Glutamatergic neuron (in vitro differentiated cells): ENCODE measurements at regions not wholly inside any gene's neighbourhood (a gene's known extent, or its start where the extent isn't known, plus 50 kb on each side); places are given as distances from the start of the nearest gene placed in this dataset.

Experiments used
- DNase-seq: peaks from one replicate; pipeline ENCODE4 v3.0.0; 2022
- H3K27ac Mint-ChIP-seq: one replicate; pipeline ENCODE4 v1.8.0; 2020; ENCODE audit warnings: mild to moderate bottlenecking, mixed read lengths, inconsistent platforms; ENCODE audit not compliant: unreplicated experiment
- H3K27me3 Mint-ChIP-seq: one replicate; pipeline ENCODE4 v1.8.0; 2020; ENCODE audit warnings: mild to moderate bottlenecking, moderate library complexity, mixed read lengths, inconsistent platforms; ENCODE audit not compliant: unreplicated experiment
- H3K36me3 Mint-ChIP-seq: one replicate; pipeline ENCODE4 v1.8.0; 2020; ENCODE audit warnings: mild to moderate bottlenecking, mixed read lengths, inconsistent platforms; ENCODE audit not compliant: unreplicated experiment
- H3K4me1 Mint-ChIP-seq: one replicate; pipeline ENCODE4 v1.8.0; 2020; ENCODE audit warnings: mild to moderate bottlenecking, low read depth, mixed read lengths, inconsistent platforms; ENCODE audit not compliant: unreplicated experiment
- H3K4me3 Mint-ChIP-seq: one replicate; pipeline ENCODE4 v1.8.0; 2020; ENCODE audit warnings: mild to moderate bottlenecking, mixed read lengths, inconsistent platforms; ENCODE audit not compliant: unreplicated experiment
- H3K9me3 Mint-ChIP-seq: one replicate; pipeline ENCODE4 v1.8.0; 2020; ENCODE audit warnings: mild to moderate bottlenecking, moderate library complexity, mixed read lengths, inconsistent platforms; ENCODE audit not compliant: unreplicated experiment
- TF ChIP-seq, protein P1 (sequence below): fragments of 200-600 bp; sonication (generic); IDR thresholded peaks from one replicate; pipeline ENCODE4 v1.5.0; 2021; ENCODE audit not compliant: partially characterized antibody, unreplicated experiment

- peaks cover 3% of the 10 kb centered on the region for H3K36me3 Mint-ChIP-seq
- no peak for DNase-seq
- H3K27me3 Mint-ChIP-seq, result peaks cover 3% of the 10 kb centered on the region
- no peak overlapping the region for H3K27ac Mint-ChIP-seq
- TF ChIP-seq, protein P1, sequence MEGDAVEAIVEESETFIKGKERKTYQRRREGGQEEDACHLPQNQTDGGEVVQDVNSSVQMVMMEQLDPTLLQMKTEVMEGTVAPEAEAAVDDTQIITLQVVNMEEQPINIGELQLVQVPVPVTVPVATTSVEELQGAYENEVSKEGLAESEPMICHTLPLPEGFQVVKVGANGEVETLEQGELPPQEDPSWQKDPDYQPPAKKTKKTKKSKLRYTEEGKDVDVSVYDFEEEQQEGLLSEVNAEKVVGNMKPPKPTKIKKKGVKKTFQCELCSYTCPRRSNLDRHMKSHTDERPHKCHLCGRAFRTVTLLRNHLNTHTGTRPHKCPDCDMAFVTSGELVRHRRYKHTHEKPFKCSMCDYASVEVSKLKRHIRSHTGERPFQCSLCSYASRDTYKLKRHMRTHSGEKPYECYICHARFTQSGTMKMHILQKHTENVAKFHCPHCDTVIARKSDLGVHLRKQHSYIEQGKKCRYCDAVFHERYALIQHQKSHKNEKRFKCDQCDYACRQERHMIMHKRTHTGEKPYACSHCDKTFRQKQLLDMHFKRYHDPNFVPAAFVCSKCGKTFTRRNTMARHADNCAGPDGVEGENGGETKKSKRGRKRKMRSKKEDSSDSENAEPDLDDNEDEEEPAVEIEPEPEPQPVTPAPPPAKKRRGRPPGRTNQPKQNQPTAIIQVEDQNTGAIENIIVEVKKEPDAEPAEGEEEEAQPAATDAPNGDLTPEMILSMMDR, result no peak
- H3K9me3 Mint-ChIP-seq, result peaks cover 2% of the 10 kb centered on the region
- no peak overlapping the region for H3K4me3 Mint-ChIP-seq
- H3K4me1 Mint-ChIP-seq, result no peaks in the 10 kb centered on the region
These were observed 601.2 kb upstream of the SALL3 start for GRCh38 chr18:78378403-78378802.

DNA sequence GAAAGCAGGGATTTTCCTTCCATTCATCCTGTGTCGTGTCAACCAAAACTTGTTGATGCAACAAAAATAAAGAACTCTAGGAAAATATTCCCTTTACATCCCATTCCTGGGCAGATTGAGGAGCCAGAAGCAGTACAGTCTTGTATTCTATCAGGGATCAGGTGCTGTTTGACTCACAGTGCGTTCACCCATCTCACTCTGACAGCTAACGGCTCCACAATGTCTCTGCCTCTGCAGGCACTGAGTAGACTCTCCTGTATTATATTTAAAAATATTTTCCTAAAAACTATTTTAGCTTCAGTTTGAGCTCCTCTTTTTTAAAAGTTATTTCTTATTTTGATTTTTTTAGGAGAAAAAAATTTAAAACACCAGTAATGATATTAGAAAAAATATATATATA lies 600.6 kb upstream of the SALL3 start:
- H3K27ac Mint-ChIP-seq, result no peak overlapping the region
- peaks cover 3% of the 10 kb centered on the region for H3K27me3 Mint-ChIP-seq
- TF ChIP-seq, protein P1, result no peak
- H3K4me1 Mint-ChIP-seq, result no peaks in the 10 kb centered on the region
- H3K9me3 Mint-ChIP-seq, result peaks cover 2% of the 10 kb centered on the region
- H3K4me3 Mint-ChIP-seq, result no peak overlapping the region
- H3K36me3 Mint-ChIP-seq, result peaks cover 8% of the 10 kb centered on the region
- DNase-seq, result no peak

GRCh38 chr18:78390348-78390951 lies 589.2 kb upstream of the SALL3 start:
- Mint-ChIP-seq H3K4me3 (no peak overlapping the region), H3K9me3 (peaks cover 8% of the 10 kb centered on the region), H3K36me3 (peaks cover 12% of the 10 kb centered on the region), H3K27ac (no peak overlapping the region), H3K27me3 (peaks cover 8% of the 10 kb centered on the region), H3K4me1 (no peaks in the 10 kb centered on the region)
- TF ChIP-seq, protein P1, result no peak
- DNase-seq, result no peak

DNA sequence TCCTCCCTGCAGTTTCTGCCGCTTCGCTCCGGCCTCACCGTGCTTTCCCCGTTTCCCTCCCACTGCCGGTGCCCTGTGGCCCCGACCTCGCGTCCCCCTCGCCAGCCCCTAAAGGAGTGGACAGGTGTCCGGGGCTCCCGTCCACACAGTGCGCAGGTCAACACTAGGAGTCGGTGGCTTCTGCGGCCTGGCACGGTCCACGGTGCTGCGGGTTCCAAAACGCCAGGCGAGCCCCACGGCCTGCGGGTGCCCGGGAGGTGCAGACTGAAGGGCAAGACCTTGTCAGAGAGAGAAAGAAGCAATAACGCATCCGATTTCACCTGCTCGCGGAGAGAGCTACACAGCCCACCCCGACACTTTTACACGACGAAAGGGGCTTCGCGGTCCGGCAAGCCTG lies 588.7 kb upstream of the SALL3 start:
- Mint-ChIP-seq H3K4me3 (no peak overlapping the region), H3K27me3 (peaks cover 8% of the 10 kb centered on the region)

More for the DNA sequence above, 588.7 kb upstream of the SALL3 start:
- H3K27ac Mint-ChIP-seq, result no peak overlapping the region
- H3K36me3 Mint-ChIP-seq, result peaks cover 10% of the 10 kb centered on the region
- no peaks in the 10 kb centered on the region for H3K4me1 Mint-ChIP-seq
- TF ChIP-seq, protein P1, result no peak
- peaks cover 7% of the 10 kb centered on the region for H3K9me3 Mint-ChIP-seq
- no peak for DNase-seq
